ENCODE measurements at regions not wholly inside any gene's neighbourhood (a gene's known extent, or its start where the extent isn't known, plus 50 kb on each side); places are given as distances from the start of the nearest gene placed in this dataset.

GRCh38 chr4:11710453-11711093 lies 281.9 kb upstream of the HS3ST1 start (continued):
- TF ChIP-seq SIN3A (IDR thresholded peaks at IDR 0.05; ENCODE audit: borderline replicate concordance in 2 of 2, control insufficient read depth in 1 of 2, low read depth in 2 of 2, low read length in 2 of 2): no peak
- TF ChIP-seq YBX1 (IDR thresholded peaks at IDR 0.05): no peak
- no peak for TF ChIP-seq HES1 (IDR thresholded peaks at IDR 0.05; ENCODE audit: low read depth)
- no peak for TF ChIP-seq ZNF311 (CRISPR knock-in tag; IDR thresholded peaks at IDR 0.05)
- no peak for TF ChIP-seq NCOR1 (IDR thresholded peaks at IDR 0.05)
- no peak for TF ChIP-seq TAF7 (tag; IDR thresholded peaks at IDR 0.05)

GRCh38 chr4:11704186-11704830 lies 275.6 kb upstream of the HS3ST1 start:
- in situ Hi-C loops (cut with MboI) (no loop called here), intact Hi-C loops (cut with micrococcal nuclease) (no loop called here)
- TF ChIP-seq HNRNPK (IDR thresholded peaks at IDR 0.05; ENCODE audit: low read depth, low read length, poor library complexity, severe bottlenecking) (no peak), U2AF1 (optimal IDR thresholded peaks at IDR 0.05; ENCODE audit: low read depth, low read length) (no peak), HMG20A (CRISPR knock-in tag; conservative IDR thresholded peaks at IDR 0.05) (no peak), ETS2 (tag; IDR thresholded peaks at IDR 0.05; ENCODE audit: borderline replicate concordance, poor library complexity, severe bottlenecking) (no peak), SMARCC2 (IDR thresholded peaks at IDR 0.05; ENCODE audit: low read depth) (no peak), POLR2AphosphoS2 (IDR thresholded peaks at IDR 0.05; ENCODE audit: low read length) (no peak), FOS (IDR thresholded peaks at IDR 0.05; ENCODE audit: extremely low read depth, insufficient read length) (no peak), ZNF586 (CRISPR knock-in tag; conservative IDR thresholded peaks at IDR 0.05) (no peak), E2F5 (CRISPR knock-in tag; IDR thresholded peaks at IDR 0.05) (no peak), FOXK1 (CRISPR knock-in tag; IDR thresholded peaks at IDR 0.05; ENCODE audit: borderline replicate concordance) (no peak), ARID3A (IDR thresholded peaks at IDR 0.05; ENCODE audit: borderline replicate concordance, low read depth, low read length) (no peak), XRCC5 (IDR thresholded peaks at IDR 0.05; ENCODE audit: low read depth, low read length) (no peak)

More at GRCh38 chr4:11704186-11704830, 275.6 kb upstream of the HS3ST1 start:
- Histone ChIP-seq H3K4me2 (ENCODE audit: insufficient read depth, low read length) (no peak overlapping the region), H3K9me3 (replicated peaks; ENCODE audit: control insufficient read depth, insufficient read depth, low read depth, low read length) (no peaks in the 10 kb centered on the region), H3K9ac (ENCODE audit: insufficient read depth in 1 of 2, low read depth in 2 of 2, low read length in 2 of 2) (no peak overlapping the region), H3K79me2 (ENCODE audit: control insufficient read depth, insufficient read depth, low read length) (no peaks in the 10 kb centered on the region), H3K4me1 (replicated peaks in 1 of 2; ENCODE audit: control insufficient read depth in 2 of 2, insufficient read depth in 2 of 2, low read length in 2 of 2) (no peaks in the 10 kb centered on the region), H3K27me3 (ENCODE audit: control insufficient read depth in 2 of 2, insufficient read depth in 2 of 2, low read length in 2 of 2) (no peaks in the 10 kb centered on the region), H3K36me3 (ENCODE audit: control insufficient read depth, insufficient read depth, low read length) (no peaks in the 10 kb centered on the region), H3K27ac (ENCODE audit: extremely low read depth, low read depth, low read length) (no peak overlapping the region), H3K9me1 (ENCODE audit: control insufficient read depth, insufficient read depth, low read length) (no peaks in the 10 kb centered on the region), H2AFZ (ENCODE audit: low read depth, low read length) (no peak overlapping the region), H4K20me1 (replicated peaks; ENCODE audit: control insufficient read depth, insufficient read depth, low read length) (no peaks in the 10 kb centered on the region), H3K4me3 (no peak overlapping the region)
- BruUV-seq (replicated peaks): no TSS peak
- ChIA-PET POLR2A (no interaction called here), CTCF (ENCODE audit: low intra/inter-chr PET ratio) (no interaction called here)
- FAIRE-seq (no peak), ATAC-seq (no peak), DNase-seq (ENCODE audit: extremely low read depth in 1 of 4, low spot score in 3 of 4) (no peak)
- WGBS (ENCODE audit: insufficient coverage, low coverage, missing lambda C conversion rate): 0% methylated on average over 1 of the region's 1 CpG

Data from K562 (cell line).